Liver (tissue), 8 donors: ENCODE measurements at regions not wholly inside any gene's neighbourhood (a gene's known extent, or its start where the extent isn't known, plus 50 kb on each side); places are given as distances from the start of the nearest gene placed in this dataset.

Source experiments
- DNase-seq: peaks from one replicate; pipeline ENCODE4 v3.0.0-alpha.2; 2017; ENCODE audit warnings: low spot score
- H3K27ac ChIP-seq, 2 donors: one replicate each; pipeline ENCODE4 v1.7.0; 2013; ENCODE audit warnings: inconsistent platforms in 2 of 2, low read length in 2 of 2, control low read depth in 1 of 2, low read depth in 1 of 2, mild to moderate bottlenecking in 1 of 2
- H3K27me3 ChIP-seq, 4 donors: one replicate each; pipeline versions ENCODE4 v1.6.1 to v1.7.0; 2013; ENCODE audit warnings: low read length in 3 of 4, inconsistent platforms in 1 of 4, mild to moderate bottlenecking in 1 of 4, moderate library complexity in 1 of 4; ENCODE audit not compliant: control insufficient read depth in 4 of 4, insufficient read depth in 4 of 4
- H3K36me3 ChIP-seq, 4 donors: one replicate each; pipeline versions ENCODE4 v1.6.1 to v1.7.0; 2013; ENCODE audit warnings: low read length in 3 of 4, mild to moderate bottlenecking in 3 of 4, low read depth in 1 of 4, moderate library complexity in 1 of 4; ENCODE audit not compliant: control insufficient read depth in 4 of 4, insufficient read depth in 3 of 4
- H3K4me1 ChIP-seq, 4 donors: one replicate each; pipeline versions ENCODE4 v1.6.1 to v1.7.0; 2013; ENCODE audit warnings: low read length in 3 of 4, mild to moderate bottlenecking in 3 of 4, moderate library complexity in 1 of 4; ENCODE audit not compliant: control insufficient read depth in 4 of 4, insufficient read depth in 4 of 4
- H3K4me3 ChIP-seq, 3 donors: one replicate each; pipeline versions ENCODE4 v1.6.1 to v1.7.0; 2013; ENCODE audit warnings: low read length in 3 of 3, control low read depth in 1 of 3, low read depth in 1 of 3, mild to moderate bottlenecking in 1 of 3
- H3K9ac ChIP-seq, 2 donors: one replicate each; pipeline ENCODE4 v1.7.0; 2013; ENCODE audit warnings: low read length in 2 of 2, mild to moderate bottlenecking in 2 of 2, moderate library complexity in 2 of 2, control low read depth in 1 of 2, low read depth in 1 of 2
- H3K9me3 ChIP-seq, 4 donors: one replicate each; pipeline versions ENCODE4 v1.6.1 to v1.7.0; 2013; ENCODE audit warnings: low read length in 3 of 4; ENCODE audit not compliant: control insufficient read depth in 4 of 4
- ATF3 ChIP-seq: IDR thresholded peaks from 2 replicates; pipeline ENCODE4 v1.6.1; 2016; ENCODE audit warnings: antibody characterized with exemption
- CTCF ChIP-seq: fragments of 150-350 bp; IDR thresholded peaks from 2 replicates; pipeline ENCODE4 v1.5.1; 2017; ENCODE audit warnings: improper control_type of control experiment, low read depth, low read length; ENCODE audit not compliant: missing input control
- EGR1 ChIP-seq, 2 donors: IDR thresholded peaks; 2 replicates each; pipeline ENCODE4 v1.6.1; 2016 to 2018; ENCODE audit warnings: antibody characterized with exemption in 2 of 2, low read depth in 2 of 2
- FOXA1 ChIP-seq: IDR thresholded peaks from 2 replicates; pipeline ENCODE4 v1.6.1; 2016; ENCODE audit warnings: antibody characterized with exemption
- FOXA2 ChIP-seq: IDR thresholded peaks from 2 replicates; pipeline ENCODE4 v1.6.1; 2016; ENCODE audit warnings: antibody characterized with exemption
- GABPA ChIP-seq, 2 donors: IDR thresholded peaks in 1 of 2; conservative IDR thresholded peaks in 1 of 2; 2 replicates each; pipeline ENCODE4 v1.6.1; 2016; ENCODE audit warnings: antibody characterized with exemption in 2 of 2, mild to moderate bottlenecking in 1 of 2, moderate library complexity in 1 of 2
- HNF4A ChIP-seq, 2 donors: conservative IDR thresholded peaks; 2 replicates each; pipeline ENCODE4 v1.6.1; 2016; ENCODE audit warnings: antibody characterized with exemption in 2 of 2, mild to moderate bottlenecking in 2 of 2
- HNF4G ChIP-seq: IDR thresholded peaks from 2 replicates; pipeline ENCODE4 v1.6.1; 2016; ENCODE audit warnings: antibody characterized with exemption
- JUND ChIP-seq, 2 donors: IDR thresholded peaks; 2 replicates each; pipeline ENCODE4 v1.6.1; 2016; ENCODE audit warnings: antibody characterized with exemption in 2 of 2
- MAX ChIP-seq: IDR thresholded peaks from 2 replicates; pipeline ENCODE4 v1.6.1; 2016; ENCODE audit warnings: antibody characterized with exemption
- NR2F2 ChIP-seq: IDR thresholded peaks from 2 replicates; pipeline ENCODE4 v1.6.1; 2016; ENCODE audit warnings: antibody characterized with exemption
- RAD21 ChIP-seq, 2 donors: IDR thresholded peaks; 2 replicates each; pipeline ENCODE4 v1.6.1; 2016; ENCODE audit warnings: antibody characterized with exemption in 2 of 2, mild to moderate bottlenecking in 2 of 2
- REST ChIP-seq: IDR thresholded peaks from 2 replicates; pipeline ENCODE4 v1.6.1; 2016; ENCODE audit warnings: antibody characterized with exemption, mild to moderate bottlenecking
- RXRA ChIP-seq, 2 donors: IDR thresholded peaks; 2 replicates each; pipeline ENCODE4 v1.6.1; 2017 to 2018; ENCODE audit warnings: antibody characterized with exemption in 2 of 2, mild to moderate bottlenecking in 1 of 2
- SP1 ChIP-seq: IDR thresholded peaks from 2 replicates; pipeline ENCODE4 v1.6.1; 2018; ENCODE audit warnings: antibody characterized with exemption, mild to moderate bottlenecking
- TAF1 ChIP-seq: conservative IDR thresholded peaks from 2 replicates; pipeline ENCODE4 v1.6.1; 2016; ENCODE audit warnings: antibody characterized with exemption, mild to moderate bottlenecking
- YY1 ChIP-seq: IDR thresholded peaks from 2 replicates; pipeline ENCODE4 v1.6.1; 2016; ENCODE audit warnings: antibody characterized with exemption, mild to moderate bottlenecking
- ZBTB33 ChIP-seq: IDR thresholded peaks from 2 replicates; pipeline ENCODE4 v1.6.1; 2016; ENCODE audit warnings: antibody characterized with exemption
- WGBS: extraction: QIAGEN DNeasy Blood & Tissue Kit; methylation state at CpG from one replicate; pipeline ENCODE4 v1.1.7; 2013; 5-methylcytosine and 5-hydroxymethylcytosine counted together
- donor health status: healthy.
- donor health status: healthy.
- donor health status: healthy.
- donor health status: healthy.
- donor health status: healthy.

- Histone ChIP-seq H3K4me1 (no peaks in the 10 kb centered on the region), H3K36me3 (no peaks in the 10 kb centered on the region), H3K4me3 (no peak overlapping the region), H3K9me3 (no peaks in the 10 kb centered on the region), H3K27ac (no peak overlapping the region), H3K9ac (no peak overlapping the region), H3K27me3 (no peaks in the 10 kb centered on the region)
- 73% methylated on average over 3 of the region's 3 CpGs for WGBS
- no peak for DNase-seq
- TF ChIP-seq YY1 (no peak), TAF1 (no peak), EGR1 (IDR thresholded peaks at IDR 0.05; ENCODE audit: low read depth in 2 of 2) (no peak), GABPA (IDR thresholded peaks at IDR 0.05 in 1 of 2, conservative IDR thresholded peaks at IDR 0.05 in 1 of 2) (no peak), SP1 (no peak), HNF4G (no peak), FOXA1 (no peak), NR2F2 (no peak), ATF3 (no peak), RXRA (IDR thresholded peaks at IDR 0.05) (no peak), CTCF (no peak), REST (no peak), MAX (no peak)
Observed at GRCh38 chr1:72930528-72930927, 648.2 kb upstream of the NEGR1 start.

- H3K27ac ChIP-seq: no peak overlapping the region
- no peak for DNase-seq
- H3K4me3 ChIP-seq: no peak overlapping the region
- peaks cover 0 to 7% (median 0%) of the 10 kb centered on the region in 4 donors for H3K27me3 ChIP-seq
- H3K9ac ChIP-seq: no peak overlapping the region
- no peaks in the 10 kb centered on the region for H3K4me1 ChIP-seq
- WGBS: 38% methylated on average over 4 of the region's 4 CpGs
- no peaks in the 10 kb centered on the region for H3K9me3 ChIP-seq
- no peaks in the 10 kb centered on the region for H3K36me3 ChIP-seq
- TF ChIP-seq HNF4A (conservative IDR thresholded peaks at IDR 0.05) (no peak), HNF4G (no peak), NR2F2 (no peak), JUND (IDR thresholded peaks at IDR 0.05) (no peak), CTCF (no peak), ATF3 (no peak), FOXA1 (no peak), TAF1 (no peak), YY1 (no peak), ZBTB33 (no peak), REST (no peak), RAD21 (IDR thresholded peaks at IDR 0.05) (no peak), EGR1 (IDR thresholded peaks at IDR 0.05; ENCODE audit: low read depth in 2 of 2) (no peak), FOXA2 (no peak), GABPA (IDR thresholded peaks at IDR 0.05 in 1 of 2, conservative IDR thresholded peaks at IDR 0.05 in 1 of 2) (no peak)
Observed at GRCh38 chr1:72918940-72919339, 636.6 kb upstream of the NEGR1 start.
